Activated T-helper 2 cell treated with anti-CD3 and anti-CD28 coated beads, Interferon-gamma antibody, Interleukin-2, Interleukin-4, amounts not matched to agents 10 μg/mL and 5 μg/mL and 100 μg/mL, durations not matched to agents 14 hours and 24 hours and 36 hours (primary cell): ENCODE measurements at regions not wholly inside any gene's neighbourhood (a gene's known extent, or its start where the extent isn't known, plus 50 kb on each side); places are given as distances from the start of the nearest gene placed in this dataset.

ENCODE experiments used
- DNase-seq: peaks from one replicate; pipeline ENCODE4 v3.0.0; 2021; ENCODE audit warnings: low spot score
- H3K27ac Mint-ChIP-seq: one replicate; pipeline ENCODE4 v1.8.0; 2021; ENCODE audit warnings: mixed read lengths
- H3K27me3 Mint-ChIP-seq: one replicate; pipeline ENCODE4 v1.8.0; 2021; ENCODE audit warnings: low read depth, mixed read lengths
- H3K36me3 Mint-ChIP-seq: one replicate; pipeline ENCODE4 v1.8.0; 2021; ENCODE audit warnings: low read depth, mixed read lengths
- H3K4me1 Mint-ChIP-seq: one replicate; pipeline ENCODE4 v1.8.0; 2021; ENCODE audit warnings: low read depth, mixed read lengths
- H3K4me3 Mint-ChIP-seq: one replicate; pipeline ENCODE4 v1.8.0; 2021; ENCODE audit warnings: low read depth, mild to moderate bottlenecking, moderate library complexity, mixed read lengths
- H3K9me3 Mint-ChIP-seq: one replicate; pipeline ENCODE4 v1.8.0; 2021; ENCODE audit warnings: mixed read lengths
- intact Hi-C: fragments of 100-400 bp; cut with micrococcal nuclease; formaldehyde crosslinking; loops from one replicate; pipeline ENCODE4 v1.15.1; 2023

GRCh38 chr14:73775339-73776193, 61.4 kb upstream of the PNMA1 start:
- peaks cover 14% of the 10 kb centered on the region for H3K36me3 Mint-ChIP-seq
- no peak overlapping the region for H3K4me3 Mint-ChIP-seq
- no peak for DNase-seq
- no peak overlapping the region for H3K27ac Mint-ChIP-seq
- no peaks in the 10 kb centered on the region for H3K27me3 Mint-ChIP-seq
- H3K4me1 Mint-ChIP-seq, result peaks cover 65% of the 10 kb centered on the region
- H3K9me3 Mint-ChIP-seq, result no peaks in the 10 kb centered on the region
- intact Hi-C loops, result loop anchor here (1.0 kb wide), 1 partner anchor 10 kb away; no protein-coding TSS in a partner anchor

DNA sequence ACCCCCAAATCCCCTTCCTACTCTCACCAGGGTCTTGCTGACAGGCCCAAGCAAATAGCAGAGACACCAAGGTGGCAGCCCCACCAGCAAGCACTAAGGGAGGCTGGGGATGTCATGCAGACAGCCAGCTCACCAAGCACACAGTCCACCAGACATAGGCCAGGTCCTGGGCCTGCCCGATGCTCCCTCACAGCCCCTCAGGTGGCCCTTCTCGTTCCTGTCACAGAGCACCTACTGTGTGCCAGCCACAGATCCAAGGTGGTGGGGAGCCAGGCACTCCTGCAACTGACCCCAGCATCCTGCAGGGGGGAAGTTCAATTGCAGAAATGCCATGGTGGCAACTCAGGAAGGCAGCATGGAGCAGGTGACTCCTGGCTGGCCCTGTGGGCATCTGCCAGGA, 60.5 kb upstream of the PNMA1 start:
- no peak overlapping the region for H3K4me3 Mint-ChIP-seq
- intact Hi-C loops, result loop anchor here (1.0 to 5.0 kb wide), 2 partner anchors 11 to 47 kb away; no protein-coding TSS in a partner anchor
- H3K9me3 Mint-ChIP-seq, result no peaks in the 10 kb centered on the region
- DNase-seq, result no peak
- H3K4me1 Mint-ChIP-seq, result peaks cover 68% of the 10 kb centered on the region
- peaks cover 7% of the 10 kb centered on the region for H3K36me3 Mint-ChIP-seq
- no peaks in the 10 kb centered on the region for H3K27me3 Mint-ChIP-seq
- peak overlapping the region; percentile 55 for H3K27ac Mint-ChIP-seq

DNA sequence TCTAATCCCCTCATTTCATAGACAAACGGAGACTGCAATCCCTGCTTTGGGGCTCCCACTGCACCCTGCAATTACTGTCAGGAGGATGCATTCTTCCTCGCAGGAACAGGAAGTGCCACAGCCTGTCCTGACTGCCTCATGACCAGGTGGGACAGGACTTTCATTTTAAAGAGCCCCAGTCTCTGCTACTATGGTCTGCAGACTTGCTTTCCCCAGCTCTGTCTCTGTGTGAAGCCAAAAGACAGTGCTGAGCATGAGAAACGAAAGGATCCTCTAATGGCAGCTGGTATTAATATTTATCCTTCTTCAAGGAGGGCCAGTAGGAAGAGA, 60.0 kb upstream of the PNMA1 start:
- no peak for DNase-seq
- intact Hi-C loops, result loop anchor here (5.0 kb wide), 1 partner anchor 47 kb away; no protein-coding TSS in a partner anchor
- Mint-ChIP-seq H3K4me1 (peaks cover 68% of the 10 kb centered on the region), H3K4me3 (no peak overlapping the region), H3K27ac (peak overlapping the region; percentile 55), H3K27me3 (no peaks in the 10 kb centered on the region), H3K36me3 (peaks cover 7% of the 10 kb centered on the region), H3K9me3 (no peaks in the 10 kb centered on the region)

DNA sequence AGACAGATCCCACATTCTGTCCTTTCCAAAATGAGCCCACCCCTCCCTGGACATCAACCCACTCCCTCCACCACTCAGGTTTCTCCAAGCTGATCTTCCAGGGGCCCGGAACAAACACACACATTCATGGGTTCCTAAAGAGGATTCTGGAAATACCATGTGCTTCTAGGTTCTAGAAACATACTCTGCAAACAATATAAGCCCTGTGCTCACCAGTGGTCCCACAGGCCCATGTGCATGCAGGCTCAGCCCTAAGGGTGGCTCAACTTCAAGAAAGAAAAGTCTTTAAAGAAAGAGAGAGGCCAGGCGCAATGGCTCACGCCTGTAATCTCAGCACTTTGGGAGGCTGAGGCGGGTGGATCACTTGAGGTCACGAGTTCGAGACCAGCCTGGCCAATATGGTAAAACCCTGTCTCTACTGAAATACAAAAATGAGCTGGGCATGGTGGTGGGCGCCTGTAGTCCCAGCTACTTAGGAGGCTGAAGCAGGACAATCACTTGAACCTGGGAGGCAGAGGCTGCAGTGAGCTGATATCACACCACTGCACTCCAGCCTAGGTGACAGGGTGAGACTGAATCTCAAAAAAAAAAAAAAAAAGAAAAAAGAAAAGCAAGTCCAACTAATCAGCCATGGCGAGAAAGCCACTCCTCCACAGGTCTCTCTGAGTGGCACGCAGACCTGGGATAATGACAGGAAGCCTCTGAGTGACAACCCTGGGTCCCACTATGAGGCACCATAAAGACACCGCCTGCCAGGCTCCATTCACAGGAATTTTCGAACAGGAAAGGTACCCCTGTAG, 59.5 kb upstream of the PNMA1 start:
- H3K36me3 Mint-ChIP-seq, result peaks cover 8% of the 10 kb centered on the region

DNA sequence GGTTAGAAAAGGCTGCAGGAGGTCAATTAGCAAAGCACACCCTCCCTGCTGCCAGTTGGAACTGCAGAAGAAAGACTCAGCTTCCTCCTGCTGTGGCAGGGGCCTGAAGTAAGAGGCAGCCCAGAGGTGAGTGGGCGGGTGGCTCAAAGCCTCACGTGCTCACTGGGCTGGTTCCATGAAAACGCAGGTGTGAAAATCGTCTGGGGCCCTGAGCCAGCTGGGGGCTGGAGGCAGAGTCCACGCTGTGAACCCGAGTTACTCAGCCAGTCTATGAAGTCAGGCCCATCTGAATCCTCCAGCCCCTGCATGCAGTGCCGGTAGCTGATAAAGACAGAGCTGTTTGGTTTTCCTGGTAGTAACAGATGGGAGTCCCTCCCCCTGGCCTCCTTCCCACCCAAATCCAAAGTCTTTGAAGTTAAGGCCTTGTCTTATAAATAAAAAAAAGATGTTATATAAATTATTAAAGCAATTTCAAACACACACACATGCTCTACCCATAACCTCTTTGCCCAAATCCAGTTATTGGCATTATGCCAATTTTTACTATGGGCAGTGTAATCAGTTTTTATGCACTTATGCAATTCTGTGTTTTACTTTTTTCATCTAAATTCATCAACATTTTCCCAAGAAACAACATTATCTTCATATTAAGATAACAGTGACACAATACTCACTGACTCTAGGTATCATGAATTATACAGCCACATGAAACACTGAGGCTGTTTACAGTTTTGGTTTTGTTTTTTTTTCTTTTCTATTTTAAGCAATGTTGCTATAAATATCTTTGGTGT, 57.9 kb upstream of the PNMA1 start:
- intact Hi-C loops, result loop anchor here (5.0 kb wide), 1 partner anchor 45 kb away; no protein-coding TSS in a partner anchor
- H3K4me3 Mint-ChIP-seq, result peak overlapping the region; percentile 49
- H3K27ac Mint-ChIP-seq, result peak overlapping the region; percentile 62
- H3K4me1 Mint-ChIP-seq, result peaks cover 57% of the 10 kb centered on the region
- peak; percentile 49 for DNase-seq
- H3K27me3 Mint-ChIP-seq, result no peaks in the 10 kb centered on the region
- H3K36me3 Mint-ChIP-seq, result peaks cover 8% of the 10 kb centered on the region
- H3K9me3 Mint-ChIP-seq, result no peaks in the 10 kb centered on the region

More for the DNA sequence above, 59.5 kb upstream of the PNMA1 start:
- Mint-ChIP-seq H3K27ac (no peak overlapping the region), H3K27me3 (no peaks in the 10 kb centered on the region), H3K4me1 (peaks cover 69% of the 10 kb centered on the region), H3K9me3 (no peaks in the 10 kb centered on the region), H3K4me3 (no peak overlapping the region)
- DNase-seq, result no peak
- intact Hi-C loops, result loop anchor here (5.0 kb wide), 1 partner anchor 46 kb away; no protein-coding TSS in a partner anchor

GRCh38 chr14:73770977-73771847, 57.0 kb upstream of the PNMA1 start:
- intact Hi-C loops, result loop anchor here (1.0 to 5.0 kb wide), 3 partner anchors 11 to 44 kb away; a partner anchor contains a TSS
- H3K27me3 Mint-ChIP-seq, result no peaks in the 10 kb centered on the region
- H3K9me3 Mint-ChIP-seq, result no peaks in the 10 kb centered on the region
- H3K27ac Mint-ChIP-seq, result peak overlapping the region; percentile 56
- H3K36me3 Mint-ChIP-seq, result peaks cover 8% of the 10 kb centered on the region
- peak overlapping the region; percentile 49 for H3K4me3 Mint-ChIP-seq
- H3K4me1 Mint-ChIP-seq, result peaks cover 58% of the 10 kb centered on the region
- DNase-seq, result no peak

DNA sequence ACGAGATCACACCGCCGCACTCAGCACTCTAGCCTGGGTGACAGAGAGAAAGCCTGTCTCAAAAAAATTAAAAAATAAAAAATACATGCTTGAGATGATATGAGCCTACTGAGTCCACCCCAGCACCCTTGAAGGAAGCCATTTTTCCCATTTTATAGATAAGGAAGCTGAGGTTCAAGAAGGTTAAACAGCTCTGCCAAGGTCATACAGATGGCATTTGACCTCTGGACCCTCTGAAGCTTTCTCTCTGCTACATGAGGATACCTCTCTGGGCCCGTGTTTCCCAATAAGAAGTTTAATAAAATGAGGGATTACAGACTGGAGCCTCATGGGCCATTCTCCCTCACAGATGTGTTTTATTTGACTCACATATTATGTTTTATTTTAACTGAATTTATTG, 53.9 kb upstream of the PNMA1 start:
- intact Hi-C loops, result no loop called here
- Mint-ChIP-seq H3K4me1 (peaks cover 56% of the 10 kb centered on the region), H3K36me3 (peaks cover 8% of the 10 kb centered on the region), H3K27me3 (no peaks in the 10 kb centered on the region), H3K4me3 (no peak overlapping the region), H3K9me3 (no peaks in the 10 kb centered on the region), H3K27ac (no peak overlapping the region)
- no peak for DNase-seq

GRCh38 chr14:73764406-73765280, 50.5 kb upstream of the PNMA1 start:
- no peak for DNase-seq
- no peak overlapping the region for H3K27ac Mint-ChIP-seq
- peaks cover 4% of the 10 kb centered on the region for H3K36me3 Mint-ChIP-seq
- no peak overlapping the region for H3K4me3 Mint-ChIP-seq
- no peaks in the 10 kb centered on the region for H3K9me3 Mint-ChIP-seq
- intact Hi-C loops, result no loop called here
- no peaks in the 10 kb centered on the region for H3K27me3 Mint-ChIP-seq
- H3K4me1 Mint-ChIP-seq, result peaks cover 55% of the 10 kb centered on the region
